Caco-2 (cell line): ENCODE measurements at regions not wholly inside any gene's neighbourhood (a gene's known extent, or its start where the extent isn't known, plus 50 kb on each side); places are given as distances from the start of the nearest gene placed in this dataset.
"Not testable (repeated sequence)": the region's sequence is repeated elsewhere in the genome, so short reads cannot be mapped to it uniquely, and the experiment has no call there.

Experiments used
- BruUV-seq: library from RNA; stranded (reverse); fragments of 400-500 nt; replicated peaks from 2 replicates; lab custom pipeline; 2021; lab: Mats Ljungman, UMichigan
- CTCF ChIA-PET: fragments of 300-600 bp; sonication (Branson Sonifier 250); formaldehyde crosslinking; loops from one replicate; lab custom pipeline; 2022; ENCODE audit warnings: antibody characterized with exemption; lab: Charles Lee
- POLR2A ChIA-PET: fragments of 300-600 bp; sonication (Branson Sonifier 250); formaldehyde crosslinking; loops from one replicate; lab custom pipeline; 2022; ENCODE audit warnings: antibody characterized with exemption; lab: Charles Lee
- DNase-seq, 2 experiments: peaks; one replicate each; pipeline versions ENCODE4 v3.0.0 to v3.0.0-alpha.2; 2020 to 2022
- H3K27me3 ChIP-seq: replicated peaks from 2 replicates; pipeline ENCODE4 v1.6.0; 2011; ENCODE audit warnings: low read length; ENCODE audit not compliant: control insufficient read depth, insufficient read depth
- H3K36me3 ChIP-seq: 2 replicates; pipeline ENCODE4 v1.5.1; 2011; ENCODE audit warnings: low read length; ENCODE audit not compliant: control insufficient read depth, insufficient read depth
- H3K4me1 ChIP-seq: fragments of 250-450 bp; sonication (Bioruptor Pico); 2 replicates; pipeline ENCODE4 v1.5.1; 2020; ENCODE audit warnings: mild to moderate bottlenecking
- H3K4me3 ChIP-seq: 2 replicates; pipeline ENCODE4 v1.5.1; 2011; ENCODE audit warnings: low read depth, mild to moderate bottlenecking, control low read depth, low read length
- H3K9me3 ChIP-seq: fragments of 250-450 bp; sonication (Bioruptor Pico); 2 replicates; pipeline ENCODE4 v1.5.1; 2020; ENCODE audit warnings: mild to moderate bottlenecking, moderate library complexity
- H3K27ac Mint-ChIP-seq: one replicate; pipeline ENCODE4 v1.8.0; 2022; ENCODE audit warnings: mixed read lengths; ENCODE audit not compliant: unreplicated experiment
- H3K27me3 Mint-ChIP-seq: one replicate; pipeline ENCODE4 v1.8.0; 2022; ENCODE audit warnings: mixed read lengths; ENCODE audit not compliant: insufficient read depth, unreplicated experiment
- H3K36me3 Mint-ChIP-seq: one replicate; pipeline ENCODE4 v1.8.0; 2022; ENCODE audit warnings: mild to moderate bottlenecking, mixed read lengths; ENCODE audit not compliant: insufficient read depth, unreplicated experiment
- H3K4me1 Mint-ChIP-seq: one replicate; pipeline ENCODE4 v1.8.0; 2022; ENCODE audit warnings: low read depth, mixed read lengths; ENCODE audit not compliant: unreplicated experiment
- H3K4me3 Mint-ChIP-seq: one replicate; pipeline ENCODE4 v1.8.0; 2022; ENCODE audit warnings: mild to moderate bottlenecking, moderate library complexity, mixed read lengths; ENCODE audit not compliant: unreplicated experiment
- H3K9me3 Mint-ChIP-seq: one replicate; pipeline ENCODE4 v1.8.0; 2022; ENCODE audit warnings: mixed read lengths; ENCODE audit not compliant: unreplicated experiment
- CTCF ChIP-seq, 2 experiments: fragments of 200-600 bp in 1 of 2; IDR thresholded peaks; 1 replicate in 1 of 2; 2 replicates in 1 of 2; pipeline versions ENCODE4 v1.5.1 to v1.8.0; 2011 to 2022; ENCODE audit warnings: antibody characterized with exemption in 1 of 2, control low read depth in 1 of 2, inconsistent platforms in 1 of 2, low read depth in 1 of 2, low read length in 1 of 2, mild to moderate bottlenecking in 1 of 2, moderate library complexity in 1 of 2; ENCODE audit not compliant: insufficient read depth in 1 of 2, severe bottlenecking in 1 of 2, unreplicated experiment in 1 of 2
- intact Hi-C: fragments of 100-400 bp; cut with micrococcal nuclease; formaldehyde crosslinking; loops from one replicate; pipeline ENCODE4 v1.10.0; 2022; ENCODE audit not compliant: unreplicated experiment

- no TSS peak for BruUV-seq
Measured at GRCh38 chr3:139140553-139140952, 95.9 kb upstream of the PRR23C start.

GRCh38 chr3:139145980-139146379 is 101.3 kb upstream of the PRR23C start:
- H3K36me3 Mint-ChIP-seq, POLR2A ChIA-PET, DNase-seq, intact Hi-C loops, BruUV-seq, CTCF ChIA-PET, H3K4me3 ChIP-seq, H3K27me3 ChIP-seq, H3K36me3 ChIP-seq, H3K4me3 Mint-ChIP-seq, H3K27me3 Mint-ChIP-seq, H3K27ac Mint-ChIP-seq, H3K9me3 ChIP-seq, H3K4me1 Mint-ChIP-seq, H3K4me1 ChIP-seq, H3K9me3 Mint-ChIP-seq: not testable (repeated sequence)

More at GRCh38 chr3:139140553-139140952, 95.9 kb upstream of the PRR23C start:
- no peak for DNase-seq
- Histone ChIP-seq H3K4me3 (no peak overlapping the region), H3K27me3 (no peaks in the 10 kb centered on the region), H3K9me3 (no peaks in the 10 kb centered on the region), H3K4me1 (no peaks in the 10 kb centered on the region), H3K36me3 (no peaks in the 10 kb centered on the region)
- Mint-ChIP-seq H3K4me3 (no peak overlapping the region), H3K9me3 (no peaks in the 10 kb centered on the region), H3K27ac (no peak overlapping the region), H3K4me1 (no peaks in the 10 kb centered on the region), H3K27me3 (peaks cover 4% of the 10 kb centered on the region), H3K36me3 (no peaks in the 10 kb centered on the region)
- intact Hi-C loops, result no loop called here
- POLR2A ChIA-PET, result no interaction called here
- TF ChIP-seq CTCF (IDR thresholded peaks at IDR 0.05; ENCODE audit: insufficient read depth in 1 of 2, low read depth in 1 of 2, low read length in 1 of 2, severe bottlenecking in 1 of 2, unreplicated experiment in 1 of 2), result no peak
- CTCF ChIA-PET, result no interaction called here

GRCh38 chr3:139151530-139151929 is 106.8 kb upstream of the PRR23C start:
- H3K4me3 ChIP-seq, result no peak overlapping the region
- peaks cover 13% of the 10 kb centered on the region for H3K27me3 Mint-ChIP-seq
- H3K9me3 Mint-ChIP-seq, result no peaks in the 10 kb centered on the region
- TF ChIP-seq CTCF (IDR thresholded peaks at IDR 0.05; ENCODE audit: insufficient read depth in 1 of 2, low read depth in 1 of 2, low read length in 1 of 2, severe bottlenecking in 1 of 2, unreplicated experiment in 1 of 2), result no peak
- no peaks in the 10 kb centered on the region for H3K36me3 ChIP-seq
- H3K4me3 Mint-ChIP-seq, result no peak overlapping the region
- H3K9me3 ChIP-seq, result no peaks in the 10 kb centered on the region
- no TSS peak for BruUV-seq
- no peak for DNase-seq
- no peaks in the 10 kb centered on the region for H3K4me1 ChIP-seq
- intact Hi-C loops, result no loop called here
- no peaks in the 10 kb centered on the region for H3K36me3 Mint-ChIP-seq
- ChIA-PET POLR2A (no interaction called here), CTCF (no interaction called here)
- no peak overlapping the region for H3K27ac Mint-ChIP-seq
- H3K27me3 ChIP-seq, result no peaks in the 10 kb centered on the region
- no peaks in the 10 kb centered on the region for H3K4me1 Mint-ChIP-seq

- H3K36me3 Mint-ChIP-seq, CTCF ChIA-PET: not testable (repeated sequence)
Measured at GRCh38 chr3:139153434-139153833, 108.7 kb upstream of the PRR23C start.

More at GRCh38 chr3:139153434-139153833, 108.7 kb upstream of the PRR23C start:
- H3K27ac Mint-ChIP-seq, H3K4me1 Mint-ChIP-seq, BruUV-seq, H3K4me1 ChIP-seq, H3K36me3 ChIP-seq, H3K27me3 ChIP-seq, H3K4me3 Mint-ChIP-seq, POLR2A ChIA-PET, H3K9me3 Mint-ChIP-seq, intact Hi-C loops, H3K4me3 ChIP-seq, DNase-seq, H3K9me3 ChIP-seq: not testable (repeated sequence)
- peaks cover 13% of the 10 kb centered on the region for H3K27me3 Mint-ChIP-seq
